ENCODE measurements at regions not wholly inside any gene's neighbourhood (a gene's known extent, or its start where the extent isn't known, plus 50 kb on each side); places are given as distances from the start of the nearest gene placed in this dataset.

GRCh38 chr1:22196041-22196440 is 53.1 kb upstream of the WNT4 start:
- no peak overlapping the region for H3K4me3 ChIP-seq (ENCODE audit: low read depth, low read length)

GRCh38 chr1:22196641-22197040 is 53.7 kb upstream of the WNT4 start:
- DNase-seq (ENCODE audit: low read depth), result no peak
- no peak for TF ChIP-seq CTCF (IDR thresholded peaks at IDR 0.05; ENCODE audit: insufficient read depth, low read depth, low read length)

More at GRCh38 chr1:22196041-22196440, 53.1 kb upstream of the WNT4 start:
- no peak for TF ChIP-seq CTCF (IDR thresholded peaks at IDR 0.05; ENCODE audit: insufficient read depth, low read depth, low read length)
- DNase-seq (ENCODE audit: low read depth), result no peak

GRCh38 chr1:22197644-22198043 is 54.7 kb upstream of the WNT4 start:
- DNase-seq (ENCODE audit: low read depth), result no peak
- no peak for TF ChIP-seq CTCF (IDR thresholded peaks at IDR 0.05; ENCODE audit: insufficient read depth, low read depth, low read length)

More at GRCh38 chr1:22196641-22197040, 53.7 kb upstream of the WNT4 start:
- no peak overlapping the region for H3K4me3 ChIP-seq (ENCODE audit: low read depth, low read length)

GRCh38 chr1:22201023-22201422 is 58.1 kb upstream of the WNT4 start:
- DNase-seq (ENCODE audit: low read depth), result no peak
- no peak for TF ChIP-seq CTCF (IDR thresholded peaks at IDR 0.05; ENCODE audit: insufficient read depth, low read depth, low read length)
- no peak overlapping the region for H3K4me3 ChIP-seq (ENCODE audit: low read depth, low read length)

More at GRCh38 chr1:22197644-22198043, 54.7 kb upstream of the WNT4 start:
- H3K4me3 ChIP-seq (ENCODE audit: low read depth, low read length), result no peak overlapping the region

GRCh38 chr1:22203335-22203734 is 60.4 kb upstream of the WNT4 start:
- H3K4me3 ChIP-seq (ENCODE audit: low read depth, low read length), result no peak overlapping the region
- TF ChIP-seq CTCF (IDR thresholded peaks at IDR 0.05; ENCODE audit: insufficient read depth, low read depth, low read length), result no peak

GRCh38 chr1:22204057-22204840 is 61.4 kb upstream of the WNT4 start:
- DNase-seq (ENCODE audit: low read depth), result no peak
- TF ChIP-seq CTCF (IDR thresholded peaks at IDR 0.05; ENCODE audit: insufficient read depth, low read depth, low read length), result no peak
- no peak overlapping the region for H3K4me3 ChIP-seq (ENCODE audit: low read depth, low read length)

More at GRCh38 chr1:22203335-22203734, 60.4 kb upstream of the WNT4 start:
- DNase-seq (ENCODE audit: low read depth), result no peak

Data from fibroblast of villous mesenchyme (primary cell).